AML-193 (cell line): ENCODE measurements at regions not wholly inside any gene's neighbourhood (a gene's known extent, or its start where the extent isn't known, plus 50 kb on each side); places are given as distances from the start of the nearest gene placed in this dataset.

Experiments used
- DNase-seq, 2 experiments: peaks; one replicate each; lab custom pipeline; 2025; lab: John Stamatoyannopoulos, UW

GRCh38 chr12:14256555-14257169, 108.8 kb upstream of the ATF7IP start:
- peak; percentile 69 to 81 for DNase-seq

GRCh38 chr12:14257303-14257733, 108.2 kb upstream of the ATF7IP start:
- DNase-seq = no peak

- DNase-seq = peak in 1 of 2 experiments; percentile 15
Measured at GRCh38 chr12:14257734-14258574, 107.5 kb upstream of the ATF7IP start.

- DNase-seq = no peak
Measured at GRCh38 chr12:14258575-14258940, 106.9 kb upstream of the ATF7IP start.

GRCh38 chr12:14259481-14260010, 105.9 kb upstream of the ATF7IP start:
- DNase-seq = no peak

- no peak for DNase-seq
Measured at GRCh38 chr12:14260011-14260993, 105.2 kb upstream of the ATF7IP start.

GRCh38 chr12:14261096-14261495, 104.4 kb upstream of the ATF7IP start:
- DNase-seq = no peak

GRCh38 chr12:14261861-14262260, 103.6 kb upstream of the ATF7IP start:
- DNase-seq = no peak

- no peak for DNase-seq
Measured at GRCh38 chr12:14262771-14263511, 102.5 kb upstream of the ATF7IP start.

- no peak for DNase-seq
Measured at GRCh38 chr12:14263742-14264141, 101.7 kb upstream of the ATF7IP start.

GRCh38 chr12:14264316-14264715, 101.2 kb upstream of the ATF7IP start:
- DNase-seq = no peak

GRCh38 chr12:14264778-14265177, 100.7 kb upstream of the ATF7IP start:
- DNase-seq = peak; percentile 74

- no peak for DNase-seq
Measured at GRCh38 chr12:14268120-14268515, 97.4 kb upstream of the ATF7IP start.

GRCh38 chr12:14270392-14270791, 95.1 kb upstream of the ATF7IP start:
- no peak for DNase-seq

GRCh38 chr12:14272956-14273912, 92.2 kb upstream of the ATF7IP start:
- peak; percentile 94 for DNase-seq

GRCh38 chr12:14273913-14274311, 91.6 kb upstream of the ATF7IP start:
- no peak for DNase-seq

GRCh38 chr12:14275111-14275510, 90.4 kb upstream of the ATF7IP start:
- no peak for DNase-seq

GRCh38 chr12:14275886-14276285, 89.6 kb upstream of the ATF7IP start:
- DNase-seq = peak; percentile 46 to 54

GRCh38 chr12:14278294-14278953, 87.1 kb upstream of the ATF7IP start:
- no peak for DNase-seq

- DNase-seq = no peak
Measured at GRCh38 chr12:14279845-14280244, 85.6 kb upstream of the ATF7IP start.
